IgD-negative memory B cell (primary cell): ENCODE measurements at regions not wholly inside any gene's neighbourhood (a gene's known extent, or its start where the extent isn't known, plus 50 kb on each side); places are given as distances from the start of the nearest gene placed in this dataset.
"Not testable (repeated sequence)": the region's sequence is repeated elsewhere in the genome, so short reads cannot be mapped to it uniquely, and the experiment has no call there.

Experiments used
- H3K27ac Mint-ChIP-seq, 3 donors: one replicate each; pipeline ENCODE4 v1.8.0; 2020 to 2022; ENCODE audit warnings: mild to moderate bottlenecking in 3 of 3, mixed read lengths in 3 of 3, moderate library complexity in 1 of 3
- H3K27me3 Mint-ChIP-seq: one replicate; pipeline ENCODE4 v1.8.0; 2021; ENCODE audit warnings: mixed read lengths
- H3K36me3 Mint-ChIP-seq: one replicate; pipeline ENCODE4 v1.8.0; 2020; ENCODE audit warnings: mild to moderate bottlenecking, mixed read lengths
- H3K4me1 Mint-ChIP-seq, 3 donors: one replicate each; pipeline ENCODE4 v1.8.0; 2020 to 2022; ENCODE audit warnings: mixed read lengths in 3 of 3, mild to moderate bottlenecking in 1 of 3
- H3K4me3 Mint-ChIP-seq, 4 donors: one replicate each; pipeline ENCODE4 v1.8.0; 2020 to 2022; ENCODE audit warnings: mild to moderate bottlenecking in 4 of 4, mixed read lengths in 4 of 4, moderate library complexity in 3 of 4
- H3K9me3 Mint-ChIP-seq, 3 donors: one replicate each; pipeline ENCODE4 v1.8.0; 2020 to 2021; ENCODE audit warnings: mixed read lengths in 3 of 3, mild to moderate bottlenecking in 1 of 3

GRCh38 chrX:142299406-142299805 is 94.3 kb upstream of the MAGEC2 start:
- no peaks in the 10 kb centered on the region for H3K36me3 Mint-ChIP-seq
- H3K4me1 Mint-ChIP-seq: no peaks in the 10 kb centered on the region

GRCh38 chrX:142296421-142296820 is 91.3 kb upstream of the MAGEC2 start:
- H3K27me3 Mint-ChIP-seq: no peaks in the 10 kb centered on the region
- H3K4me3 Mint-ChIP-seq: no peak overlapping the region
- peaks cover 0 to 6% (median 0%) of the 10 kb centered on the region in 3 donors for H3K9me3 Mint-ChIP-seq
- H3K4me1 Mint-ChIP-seq: no peaks in the 10 kb centered on the region
- no peak overlapping the region for H3K27ac Mint-ChIP-seq
- H3K36me3 Mint-ChIP-seq: no peaks in the 10 kb centered on the region

More at GRCh38 chrX:142299406-142299805, 94.3 kb upstream of the MAGEC2 start:
- H3K27me3 Mint-ChIP-seq: no peaks in the 10 kb centered on the region
- H3K9me3 Mint-ChIP-seq: peaks cover 0 to 6% (median 0%) of the 10 kb centered on the region in 3 donors
- H3K4me3 Mint-ChIP-seq: no peak overlapping the region
- no peak overlapping the region for H3K27ac Mint-ChIP-seq

- no peaks in the 10 kb centered on the region for H3K27me3 Mint-ChIP-seq
- H3K36me3 Mint-ChIP-seq: no peaks in the 10 kb centered on the region
- no peak overlapping the region for H3K27ac Mint-ChIP-seq
- H3K9me3 Mint-ChIP-seq: peaks cover 0 to 6% (median 0%) of the 10 kb centered on the region in 3 donors
- no peaks in the 10 kb centered on the region for H3K4me1 Mint-ChIP-seq
- H3K4me3 Mint-ChIP-seq: no peak overlapping the region
These were observed 90.1 kb upstream of the MAGEC2 start for GRCh38 chrX:142295190-142295589.

GRCh38 chrX:142270166-142270565 is 65.1 kb upstream of the MAGEC2 start:
- H3K9me3 Mint-ChIP-seq, H3K4me3 Mint-ChIP-seq, H3K4me1 Mint-ChIP-seq, H3K27ac Mint-ChIP-seq, H3K36me3 Mint-ChIP-seq, H3K27me3 Mint-ChIP-seq: not testable (repeated sequence)

GRCh38 chrX:142266417-142266816 is 61.3 kb upstream of the MAGEC2 start:
- no peak overlapping the region for H3K4me3 Mint-ChIP-seq

GRCh38 chrX:142265549-142265948 is 60.5 kb upstream of the MAGEC2 start:
- not testable (repeated sequence) for H3K27ac Mint-ChIP-seq, H3K9me3 Mint-ChIP-seq, H3K36me3 Mint-ChIP-seq, H3K27me3 Mint-ChIP-seq, H3K4me1 Mint-ChIP-seq
- peak overlapping the region in 1 of 4 donors; percentile 21 for H3K4me3 Mint-ChIP-seq

More at GRCh38 chrX:142266417-142266816, 61.3 kb upstream of the MAGEC2 start:
- Mint-ChIP-seq H3K4me1 (no peaks in the 10 kb centered on the region), H3K9me3 (peaks cover 0 to 3% (median 0%) of the 10 kb centered on the region in 3 donors), H3K27ac (no peak overlapping the region), H3K27me3 (no peaks in the 10 kb centered on the region), H3K36me3 (no peaks in the 10 kb centered on the region)

- H3K36me3 Mint-ChIP-seq: no peaks in the 10 kb centered on the region
- no peaks in the 10 kb centered on the region for H3K27me3 Mint-ChIP-seq
- no peak overlapping the region for H3K4me3 Mint-ChIP-seq
- no peak overlapping the region for H3K27ac Mint-ChIP-seq
- H3K4me1 Mint-ChIP-seq: no peaks in the 10 kb centered on the region
- peaks cover 0 to 2% (median 0%) of the 10 kb centered on the region in 3 donors for H3K9me3 Mint-ChIP-seq
These were observed 51.8 kb upstream of the MAGEC2 start for GRCh38 chrX:142256935-142257334.
